ENCODE measurements at regions not wholly inside any gene's neighbourhood (a gene's known extent, or its start where the extent isn't known, plus 50 kb on each side); places are given as distances from the start of the nearest gene placed in this dataset.

DNA sequence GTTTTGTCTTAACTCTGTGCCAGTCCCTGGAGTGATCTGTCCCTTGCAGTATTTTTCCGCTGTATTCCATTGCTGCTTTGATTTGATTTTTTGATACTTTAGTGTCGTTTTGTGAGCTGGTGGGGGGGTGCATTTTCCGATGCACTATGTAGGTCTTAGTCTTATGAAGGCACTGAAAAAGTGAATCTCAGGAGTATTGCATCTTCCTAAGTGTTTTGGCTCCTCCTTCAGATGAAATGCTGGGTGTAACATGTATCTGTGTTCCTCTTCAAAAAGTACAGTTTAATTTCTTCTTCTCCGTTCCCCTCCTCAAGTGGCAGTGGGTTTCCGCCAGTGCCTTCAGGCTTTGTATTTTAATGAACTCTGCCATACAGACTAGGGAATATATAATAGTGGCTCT is 580.7 kb upstream of the GJE1 start:
- TF ChIP-seq, protein P1, sequence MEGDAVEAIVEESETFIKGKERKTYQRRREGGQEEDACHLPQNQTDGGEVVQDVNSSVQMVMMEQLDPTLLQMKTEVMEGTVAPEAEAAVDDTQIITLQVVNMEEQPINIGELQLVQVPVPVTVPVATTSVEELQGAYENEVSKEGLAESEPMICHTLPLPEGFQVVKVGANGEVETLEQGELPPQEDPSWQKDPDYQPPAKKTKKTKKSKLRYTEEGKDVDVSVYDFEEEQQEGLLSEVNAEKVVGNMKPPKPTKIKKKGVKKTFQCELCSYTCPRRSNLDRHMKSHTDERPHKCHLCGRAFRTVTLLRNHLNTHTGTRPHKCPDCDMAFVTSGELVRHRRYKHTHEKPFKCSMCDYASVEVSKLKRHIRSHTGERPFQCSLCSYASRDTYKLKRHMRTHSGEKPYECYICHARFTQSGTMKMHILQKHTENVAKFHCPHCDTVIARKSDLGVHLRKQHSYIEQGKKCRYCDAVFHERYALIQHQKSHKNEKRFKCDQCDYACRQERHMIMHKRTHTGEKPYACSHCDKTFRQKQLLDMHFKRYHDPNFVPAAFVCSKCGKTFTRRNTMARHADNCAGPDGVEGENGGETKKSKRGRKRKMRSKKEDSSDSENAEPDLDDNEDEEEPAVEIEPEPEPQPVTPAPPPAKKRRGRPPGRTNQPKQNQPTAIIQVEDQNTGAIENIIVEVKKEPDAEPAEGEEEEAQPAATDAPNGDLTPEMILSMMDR (IDR thresholded peaks at IDR 0.05): no peak
- DNase-seq: no peak
- Mint-ChIP-seq H3K36me3 (ENCODE audit: low read depth) (peaks cover 29% of the 10 kb centered on the region), H3K9me3 (peaks cover 29% of the 10 kb centered on the region), H3K4me3 (no peak overlapping the region), H3K27me3 (ENCODE audit: insufficient read depth) (no peaks in the 10 kb centered on the region), H3K4me1 (ENCODE audit: low read depth) (peaks cover 18% of the 10 kb centered on the region), H3K27ac (no peak overlapping the region)

DNA sequence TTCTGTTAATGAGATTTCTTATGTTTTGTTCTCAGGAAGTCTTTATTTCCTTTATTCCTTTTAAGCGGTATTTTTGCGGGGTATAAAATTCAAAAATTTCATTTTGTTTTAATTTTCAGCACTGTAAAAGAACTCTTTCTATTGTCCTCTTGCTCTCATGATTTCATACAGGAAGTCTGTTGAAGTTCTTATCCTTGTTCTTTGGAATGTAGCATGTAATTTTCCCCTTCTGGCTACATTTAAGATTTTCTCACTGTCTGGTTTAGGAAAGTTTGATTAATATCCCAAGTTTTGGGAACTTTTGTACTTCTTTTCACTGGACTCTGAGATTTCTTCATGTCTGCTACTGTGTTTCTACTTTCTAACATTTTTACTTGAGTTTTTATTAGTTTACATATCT is 581.4 kb upstream of the GJE1 start:
- Mint-ChIP-seq H3K36me3 (ENCODE audit: low read depth) (peaks cover 35% of the 10 kb centered on the region), H3K4me1 (ENCODE audit: low read depth) (peaks cover 18% of the 10 kb centered on the region), H3K4me3 (no peak overlapping the region), H3K27ac (no peak overlapping the region), H3K9me3 (peaks cover 29% of the 10 kb centered on the region), H3K27me3 (ENCODE audit: insufficient read depth) (no peaks in the 10 kb centered on the region)
- no peak for DNase-seq
- TF ChIP-seq, protein P1 (IDR thresholded peaks at IDR 0.05): no peak

DNA sequence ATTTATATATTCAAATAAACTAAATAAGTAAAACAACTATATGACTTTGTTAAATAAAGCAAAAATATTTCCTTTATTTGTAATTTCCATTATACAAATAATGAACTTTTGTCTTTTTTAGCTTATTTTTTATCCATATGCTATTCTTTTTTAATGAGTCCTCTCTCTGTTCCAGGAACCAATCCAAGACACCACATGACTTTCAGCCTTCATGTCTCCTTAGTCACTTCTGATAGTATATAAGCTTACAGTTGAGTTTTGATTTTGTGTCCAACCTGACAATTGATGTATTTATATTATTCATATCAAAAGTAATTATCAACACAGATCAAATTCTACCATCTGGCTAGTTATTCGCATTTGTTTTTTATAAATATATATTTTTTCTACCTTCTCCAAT is 582.3 kb upstream of the GJE1 start:
- H3K36me3 Mint-ChIP-seq (ENCODE audit: low read depth): peaks cover 35% of the 10 kb centered on the region
- H3K9me3 Mint-ChIP-seq: peaks cover 29% of the 10 kb centered on the region
- H3K27me3 Mint-ChIP-seq (ENCODE audit: insufficient read depth): no peaks in the 10 kb centered on the region
- DNase-seq: no peak
- no peak overlapping the region for H3K4me3 Mint-ChIP-seq
- H3K27ac Mint-ChIP-seq: no peak overlapping the region
- TF ChIP-seq, protein P1 (IDR thresholded peaks at IDR 0.05): no peak
- H3K4me1 Mint-ChIP-seq (ENCODE audit: low read depth): peaks cover 18% of the 10 kb centered on the region

DNA sequence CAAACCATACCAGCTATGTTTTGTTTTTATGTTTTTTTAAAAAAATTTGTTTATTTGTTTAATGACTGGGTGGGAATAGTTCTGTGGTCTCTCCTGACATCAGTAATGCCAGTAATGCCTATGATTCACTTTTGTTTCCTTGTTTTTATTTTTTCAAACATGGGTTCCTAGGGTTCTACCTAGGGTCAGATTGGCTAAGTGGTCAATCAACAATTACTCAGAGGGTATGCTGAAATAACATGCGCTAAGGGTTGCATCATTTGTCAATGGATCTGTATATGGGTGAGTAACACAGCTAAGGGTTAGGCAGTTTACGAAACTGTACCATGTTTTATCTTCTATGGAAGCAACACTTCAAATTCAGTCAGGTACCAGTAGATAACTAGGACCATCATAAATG is 583.8 kb upstream of the GJE1 start:
- DNase-seq: no peak
- Mint-ChIP-seq H3K27me3 (ENCODE audit: insufficient read depth) (no peaks in the 10 kb centered on the region), H3K4me1 (ENCODE audit: low read depth) (peaks cover 18% of the 10 kb centered on the region), H3K27ac (no peak overlapping the region), H3K36me3 (ENCODE audit: low read depth) (peaks cover 35% of the 10 kb centered on the region), H3K4me3 (no peak overlapping the region), H3K9me3 (peaks cover 29% of the 10 kb centered on the region)
- TF ChIP-seq, protein P1 (IDR thresholded peaks at IDR 0.05): no peak

DNA sequence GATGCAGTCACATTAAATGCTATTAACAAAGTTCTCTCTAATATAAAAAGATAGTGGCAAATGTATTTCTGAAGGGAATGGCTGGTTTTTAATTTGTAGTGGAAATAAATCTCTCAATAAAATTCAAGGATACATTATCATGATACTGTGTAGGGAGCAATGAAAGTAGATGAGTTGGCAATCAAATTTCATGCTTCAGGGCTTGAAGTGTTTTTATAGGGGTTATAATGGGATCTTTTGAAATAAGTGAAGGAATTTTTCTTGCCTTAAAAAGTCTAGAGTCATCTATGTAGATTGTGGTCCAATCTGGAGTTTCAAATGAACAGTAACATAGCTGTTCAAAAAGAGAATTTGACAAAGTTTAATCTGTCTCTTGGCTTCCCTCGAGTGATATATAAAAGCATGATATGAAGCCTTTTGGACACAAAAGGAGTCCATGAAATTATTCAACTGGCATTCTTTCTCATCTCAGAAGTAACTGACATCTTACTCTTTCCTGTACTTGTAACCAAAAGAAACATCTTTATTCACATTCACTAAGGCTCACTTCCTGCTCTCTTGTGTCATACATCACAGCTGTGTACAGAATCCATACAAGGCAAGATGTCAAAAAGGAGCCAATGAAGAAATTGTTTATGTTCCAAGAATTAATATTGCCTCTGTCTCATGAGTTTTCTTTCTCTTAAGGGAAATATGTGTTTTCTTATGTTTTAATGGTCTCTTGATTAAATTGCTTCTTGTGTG is 591.0 kb upstream of the GJE1 start:
- TF ChIP-seq, protein P1 (IDR thresholded peaks at IDR 0.05): no peak
- peak overlapping the region; percentile 9; the same call in 1 of the 2 replicates for H3K27ac Mint-ChIP-seq
- H3K27me3 Mint-ChIP-seq (ENCODE audit: insufficient read depth): no peaks in the 10 kb centered on the region; the same call in 1 of the 2 replicates
- H3K36me3 Mint-ChIP-seq (ENCODE audit: low read depth): peaks cover 2% of the 10 kb centered on the region
- DNase-seq: no peak
- peaks cover 25% of the 10 kb centered on the region for H3K4me1 Mint-ChIP-seq (ENCODE audit: low read depth)
- H3K9me3 Mint-ChIP-seq: no peaks in the 10 kb centered on the region; the same call in 1 of the 2 replicates
- no peak overlapping the region for H3K4me3 Mint-ChIP-seq

Measured in HFFc6 (cell line).